ENCODE measurements at regions not wholly inside any gene's neighbourhood (a gene's known extent, or its start where the extent isn't known, plus 50 kb on each side); places are given as distances from the start of the nearest gene placed in this dataset.

DNA sequence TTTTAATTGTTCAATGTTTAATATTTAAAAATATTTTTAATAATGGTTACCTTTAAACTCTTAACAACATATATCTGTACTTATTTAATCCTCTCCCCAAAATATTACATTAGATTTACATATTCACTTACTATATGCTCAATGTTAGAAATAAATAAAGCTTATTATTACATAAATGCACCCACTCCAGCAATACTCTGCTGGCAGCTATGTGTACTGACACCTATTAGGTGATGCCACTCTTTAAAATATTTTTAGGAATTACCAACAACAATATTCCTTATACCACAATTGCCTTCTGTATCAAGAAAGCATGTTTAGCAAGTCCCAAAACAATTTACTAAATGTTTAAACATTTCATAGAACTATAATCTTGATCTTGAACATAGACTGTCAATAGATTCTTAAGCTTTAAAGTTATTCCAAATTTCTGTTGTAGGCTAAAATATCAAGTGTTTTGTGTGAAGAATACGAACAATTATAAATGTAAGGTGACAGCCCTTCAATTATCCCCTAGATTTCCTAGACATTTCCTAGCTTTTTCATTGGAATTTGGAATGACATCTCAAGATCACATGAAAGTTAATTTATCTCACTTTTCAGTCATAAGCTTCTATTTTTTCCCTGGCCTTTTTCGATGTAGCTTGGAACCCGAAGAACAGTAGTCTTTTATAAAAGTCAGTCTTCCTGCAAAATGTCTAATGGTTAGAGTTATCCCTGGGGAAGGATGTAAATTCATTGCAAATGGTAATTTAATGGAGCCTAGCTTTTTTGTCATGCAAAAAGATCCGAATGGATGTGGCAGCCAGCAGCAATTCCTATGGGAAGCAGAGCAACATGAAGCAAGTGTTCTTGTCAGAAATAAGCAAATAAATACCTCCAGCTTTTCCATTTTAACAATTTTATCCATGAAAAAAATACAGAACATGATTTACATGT is 907.5 kb upstream of the ATXN7L3B start:
- TF ChIP-seq, protein P1, sequence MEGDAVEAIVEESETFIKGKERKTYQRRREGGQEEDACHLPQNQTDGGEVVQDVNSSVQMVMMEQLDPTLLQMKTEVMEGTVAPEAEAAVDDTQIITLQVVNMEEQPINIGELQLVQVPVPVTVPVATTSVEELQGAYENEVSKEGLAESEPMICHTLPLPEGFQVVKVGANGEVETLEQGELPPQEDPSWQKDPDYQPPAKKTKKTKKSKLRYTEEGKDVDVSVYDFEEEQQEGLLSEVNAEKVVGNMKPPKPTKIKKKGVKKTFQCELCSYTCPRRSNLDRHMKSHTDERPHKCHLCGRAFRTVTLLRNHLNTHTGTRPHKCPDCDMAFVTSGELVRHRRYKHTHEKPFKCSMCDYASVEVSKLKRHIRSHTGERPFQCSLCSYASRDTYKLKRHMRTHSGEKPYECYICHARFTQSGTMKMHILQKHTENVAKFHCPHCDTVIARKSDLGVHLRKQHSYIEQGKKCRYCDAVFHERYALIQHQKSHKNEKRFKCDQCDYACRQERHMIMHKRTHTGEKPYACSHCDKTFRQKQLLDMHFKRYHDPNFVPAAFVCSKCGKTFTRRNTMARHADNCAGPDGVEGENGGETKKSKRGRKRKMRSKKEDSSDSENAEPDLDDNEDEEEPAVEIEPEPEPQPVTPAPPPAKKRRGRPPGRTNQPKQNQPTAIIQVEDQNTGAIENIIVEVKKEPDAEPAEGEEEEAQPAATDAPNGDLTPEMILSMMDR (IDR thresholded peaks at IDR 0.05) = no peak
- TF ChIP-seq POLR2A (IDR thresholded peaks at IDR 0.05) (no peak), POLR2AphosphoS5 (IDR thresholded peaks at IDR 0.05) (no peak), EP300 (IDR thresholded peaks at IDR 0.05) (no peak)
